ENCODE measurements at regions not wholly inside any gene's neighbourhood (a gene's known extent, or its start where the extent isn't known, plus 50 kb on each side); places are given as distances from the start of the nearest gene placed in this dataset.

- no peak for TF ChIP-seq CTCF (IDR thresholded peaks at IDR 0.05; ENCODE audit: insufficient read depth, low read depth, low read length)
- TF ChIP-seq EZH2 (IDR thresholded peaks at IDR 0.05; ENCODE audit: insufficient read depth, low read length), result no peak
Measured at GRCh38 chr5:112552791-112553190, 133.7 kb upstream of the EPB41L4A start.

Data from astrocyte (in vitro differentiated cells and primary cell).